K562 (cell line): ENCODE measurements at regions not wholly inside any gene's neighbourhood (a gene's known extent, or its start where the extent isn't known, plus 50 kb on each side); places are given as distances from the start of the nearest gene placed in this dataset.

Source experiments
- CBFB ChIP-seq: sonication (generic); formaldehyde crosslinking; IDR thresholded peaks from 2 replicates; pipeline ENCODE4 v1.4.0; 2020; ENCODE audit warnings: mild to moderate bottlenecking, missing genetic modification reagents
- FOXK1 ChIP-seq: sonication (generic); formaldehyde crosslinking; IDR thresholded peaks from 2 replicates; pipeline ENCODE4 v1.8.0; 2022; ENCODE audit warnings: missing genetic modification reagents, mild to moderate bottlenecking, borderline replicate concordance
- IRF2 ChIP-seq: sonication (generic); formaldehyde crosslinking; IDR thresholded peaks from 2 replicates; pipeline ENCODE4 v1.8.1; 2022; ENCODE audit warnings: mild to moderate bottlenecking, missing genetic modification reagents
- TBP ChIP-seq: optimal IDR thresholded peaks from 2 replicates; pipeline ENCODE3; 2011; ENCODE audit warnings: low read depth, low read length, improper control_type of control experiment
- ZNF133 ChIP-seq: fragments of 250-450 bp; sonication (Bioruptor Pico); IDR thresholded peaks from 2 replicates; pipeline ENCODE4 v1.4.0; 2020; ENCODE audit warnings: mild to moderate bottlenecking
- ZNF217 ChIP-seq: sonication (generic); formaldehyde crosslinking; IDR thresholded peaks from 2 replicates; pipeline ENCODE4 v1.8.0; 2022; ENCODE audit warnings: mild to moderate bottlenecking, missing genetic modification reagents
- ZNF384 ChIP-seq: IDR thresholded peaks from 2 replicates; pipeline ENCODE4 v1.6.1; 2012; ENCODE audit warnings: low read depth, low read length, improper control_type of control experiment
- TF ChIP-seq, protein P1 (sequence below), 3 experiments: IDR thresholded peaks in 2 of 3; conservative IDR thresholded peaks in 1 of 3; 2 replicates each; pipeline ENCODE4 v1.5.1; 2011 to 2012; ENCODE audit warnings: low read length in 3 of 3, mild to moderate bottlenecking in 3 of 3, control low read depth in 2 of 3, improper control_type of control experiment in 1 of 3, inconsistent platforms in 1 of 3, low read depth in 1 of 3, mixed read lengths in 1 of 3, moderate library complexity in 1 of 3; ENCODE audit not compliant: insufficient read depth in 2 of 3

DNA sequence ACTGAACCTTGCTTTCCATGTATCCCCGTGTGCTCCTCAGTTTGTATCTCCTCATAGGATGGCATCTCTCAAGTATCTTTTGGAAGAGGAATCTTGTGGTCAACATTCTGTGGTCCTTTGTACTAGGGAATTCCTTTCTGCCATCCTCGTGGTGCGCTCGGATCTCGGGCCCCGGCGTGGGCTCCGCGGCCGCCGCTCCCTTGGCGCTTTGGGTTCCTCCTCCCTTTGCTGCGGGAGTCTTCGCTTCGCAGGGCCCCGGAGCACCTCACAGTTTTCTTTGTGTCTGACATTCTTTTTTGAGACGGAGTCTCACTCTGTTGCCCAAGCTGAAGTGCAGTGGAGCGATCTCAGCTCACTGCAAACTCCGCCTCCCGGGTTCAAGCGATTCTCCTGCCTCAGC is 264.7 kb downstream of the IRS2 start:
- TF ChIP-seq CBFB, result no peak
- TF ChIP-seq TBP, result no peak
- TF ChIP-seq, protein P1, sequence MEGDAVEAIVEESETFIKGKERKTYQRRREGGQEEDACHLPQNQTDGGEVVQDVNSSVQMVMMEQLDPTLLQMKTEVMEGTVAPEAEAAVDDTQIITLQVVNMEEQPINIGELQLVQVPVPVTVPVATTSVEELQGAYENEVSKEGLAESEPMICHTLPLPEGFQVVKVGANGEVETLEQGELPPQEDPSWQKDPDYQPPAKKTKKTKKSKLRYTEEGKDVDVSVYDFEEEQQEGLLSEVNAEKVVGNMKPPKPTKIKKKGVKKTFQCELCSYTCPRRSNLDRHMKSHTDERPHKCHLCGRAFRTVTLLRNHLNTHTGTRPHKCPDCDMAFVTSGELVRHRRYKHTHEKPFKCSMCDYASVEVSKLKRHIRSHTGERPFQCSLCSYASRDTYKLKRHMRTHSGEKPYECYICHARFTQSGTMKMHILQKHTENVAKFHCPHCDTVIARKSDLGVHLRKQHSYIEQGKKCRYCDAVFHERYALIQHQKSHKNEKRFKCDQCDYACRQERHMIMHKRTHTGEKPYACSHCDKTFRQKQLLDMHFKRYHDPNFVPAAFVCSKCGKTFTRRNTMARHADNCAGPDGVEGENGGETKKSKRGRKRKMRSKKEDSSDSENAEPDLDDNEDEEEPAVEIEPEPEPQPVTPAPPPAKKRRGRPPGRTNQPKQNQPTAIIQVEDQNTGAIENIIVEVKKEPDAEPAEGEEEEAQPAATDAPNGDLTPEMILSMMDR (IDR thresholded peaks at IDR 0.05 in 2 of 3, conservative IDR thresholded peaks at IDR 0.05 in 1 of 3; ENCODE audit: insufficient read depth in 2 of 3, low read depth in 1 of 3, low read length in 3 of 3), result no peak
- TF ChIP-seq IRF2 (CRISPR knock-in tag), result no peak
- TF ChIP-seq ZNF217 (CRISPR knock-in tag), result no peak
- no peak for TF ChIP-seq ZNF133
- no peak for TF ChIP-seq FOXK1 (CRISPR knock-in tag)
- no peak for TF ChIP-seq ZNF384
